ENCODE measurements at regions not wholly inside any gene's neighbourhood (a gene's known extent, or its start where the extent isn't known, plus 50 kb on each side); places are given as distances from the start of the nearest gene placed in this dataset.
"Not testable (repeated sequence)": the region's sequence is repeated elsewhere in the genome, so short reads cannot be mapped to it uniquely, and the experiment has no call there.

- intact Hi-C loops (cut with micrococcal nuclease) = no loop called here
Observed at GRCh38 chr1:191490303-191490702, 668.0 kb upstream of the RGS18 start.

GRCh38 chr1:191495040-191495439 is 663.2 kb upstream of the RGS18 start:
- intact Hi-C loops (cut with micrococcal nuclease) = no loop called here

- intact Hi-C loops (cut with micrococcal nuclease) = no loop called here
Observed at GRCh38 chr1:191498318-191498717, 659.9 kb upstream of the RGS18 start.

GRCh38 chr1:191498825-191499224 is 659.4 kb upstream of the RGS18 start:
- intact Hi-C loops (cut with micrococcal nuclease) = no loop called here

GRCh38 chr1:191504999-191505398 is 653.3 kb upstream of the RGS18 start:
- intact Hi-C loops (cut with micrococcal nuclease) = no loop called here

GRCh38 chr1:191508239-191508638 is 650.0 kb upstream of the RGS18 start:
- intact Hi-C loops (cut with micrococcal nuclease) = no loop called here

- intact Hi-C loops (cut with micrococcal nuclease) = not testable (repeated sequence)
Observed at GRCh38 chr1:191511480-191511879, 646.8 kb upstream of the RGS18 start.

GRCh38 chr1:191517826-191518225 is 640.4 kb upstream of the RGS18 start:
- intact Hi-C loops (cut with micrococcal nuclease) = no loop called here

- intact Hi-C loops (cut with micrococcal nuclease) = no loop called here
Observed at GRCh38 chr1:191519519-191519918, 638.7 kb upstream of the RGS18 start.

GRCh38 chr1:191520345-191520744 is 637.9 kb upstream of the RGS18 start:
- intact Hi-C loops (cut with micrococcal nuclease) = no loop called here

- intact Hi-C loops (cut with micrococcal nuclease) = not testable (repeated sequence)
Observed at GRCh38 chr1:191525944-191526343, 632.3 kb upstream of the RGS18 start.

- intact Hi-C loops (cut with micrococcal nuclease) = no loop called here
Observed at GRCh38 chr1:191528275-191528674, 630.0 kb upstream of the RGS18 start.

GRCh38 chr1:191530928-191531327 is 627.3 kb upstream of the RGS18 start:
- intact Hi-C loops (cut with micrococcal nuclease) = no loop called here

GRCh38 chr1:191533254-191533653 is 625.0 kb upstream of the RGS18 start:
- intact Hi-C loops (cut with micrococcal nuclease) = no loop called here

- intact Hi-C loops (cut with micrococcal nuclease) = no loop called here
Observed at GRCh38 chr1:191536791-191537429, 621.4 kb upstream of the RGS18 start.

GRCh38 chr1:191541758-191542157 is 616.5 kb upstream of the RGS18 start:
- intact Hi-C loops (cut with micrococcal nuclease) = no loop called here

- intact Hi-C loops (cut with micrococcal nuclease) = no loop called here
Observed at GRCh38 chr1:191542444-191542843, 615.8 kb upstream of the RGS18 start.

GRCh38 chr1:191546803-191547202 is 611.5 kb upstream of the RGS18 start:
- intact Hi-C loops (cut with micrococcal nuclease) = no loop called here

- intact Hi-C loops (cut with micrococcal nuclease) = no loop called here
Observed at GRCh38 chr1:191551019-191551418, 607.2 kb upstream of the RGS18 start.

- intact Hi-C loops (cut with micrococcal nuclease) = no loop called here
Observed at GRCh38 chr1:191558379-191558778, 599.9 kb upstream of the RGS18 start.

GRCh38 chr1:191561276-191561675 is 597.0 kb upstream of the RGS18 start:
- intact Hi-C loops (cut with micrococcal nuclease) = no loop called here

- intact Hi-C loops (cut with micrococcal nuclease) = no loop called here
Observed at GRCh38 chr1:191564275-191564674, 594.0 kb upstream of the RGS18 start.

GRCh38 chr1:191572479-191572878 is 585.8 kb upstream of the RGS18 start:
- intact Hi-C loops (cut with micrococcal nuclease) = no loop called here

- intact Hi-C loops (cut with micrococcal nuclease) = no loop called here
Observed at GRCh38 chr1:191575180-191575579, 583.1 kb upstream of the RGS18 start.

All from T-helper 2 cell treated with Interferon-gamma antibody and Interleukin-4, amounts not matched to agents 100 ng/mL and 5 ng/mL, for 36 hours (primary cell).